HUES6 (cell line): ENCODE measurements at regions not wholly inside any gene's neighbourhood (a gene's known extent, or its start where the extent isn't known, plus 50 kb on each side); places are given as distances from the start of the nearest gene placed in this dataset.

Experiments used
- H3K27ac ChIP-seq: 2 replicates; pipeline ENCODE4 v1.7.0; 2013; ENCODE audit warnings: low read depth, mild to moderate bottlenecking, low read length, inconsistent platforms
- H3K27me3 ChIP-seq: 2 replicates; pipeline ENCODE4 v1.6.1; 2013; ENCODE audit warnings: low read length; ENCODE audit not compliant: control insufficient read depth, insufficient read depth
- H3K36me3 ChIP-seq: 2 replicates; pipeline ENCODE4 v1.6.1; 2013; ENCODE audit warnings: low read length; ENCODE audit not compliant: control insufficient read depth, insufficient read depth
- H3K4me1 ChIP-seq: 2 replicates; pipeline ENCODE4 v1.6.1; 2013; ENCODE audit warnings: low read length; ENCODE audit not compliant: control insufficient read depth, insufficient read depth
- H3K4me3 ChIP-seq: 2 replicates; pipeline ENCODE4 v1.5.1; 2013; ENCODE audit warnings: low read depth, low read length
- H3K9ac ChIP-seq: one replicate; pipeline ENCODE4 v1.6.1; 2013; ENCODE audit warnings: mild to moderate bottlenecking, low read length
- H3K9me3 ChIP-seq: 2 replicates; pipeline ENCODE4 v1.6.1; 2013; ENCODE audit warnings: low read depth, low read length; ENCODE audit not compliant: control insufficient read depth, insufficient read depth

DNA sequence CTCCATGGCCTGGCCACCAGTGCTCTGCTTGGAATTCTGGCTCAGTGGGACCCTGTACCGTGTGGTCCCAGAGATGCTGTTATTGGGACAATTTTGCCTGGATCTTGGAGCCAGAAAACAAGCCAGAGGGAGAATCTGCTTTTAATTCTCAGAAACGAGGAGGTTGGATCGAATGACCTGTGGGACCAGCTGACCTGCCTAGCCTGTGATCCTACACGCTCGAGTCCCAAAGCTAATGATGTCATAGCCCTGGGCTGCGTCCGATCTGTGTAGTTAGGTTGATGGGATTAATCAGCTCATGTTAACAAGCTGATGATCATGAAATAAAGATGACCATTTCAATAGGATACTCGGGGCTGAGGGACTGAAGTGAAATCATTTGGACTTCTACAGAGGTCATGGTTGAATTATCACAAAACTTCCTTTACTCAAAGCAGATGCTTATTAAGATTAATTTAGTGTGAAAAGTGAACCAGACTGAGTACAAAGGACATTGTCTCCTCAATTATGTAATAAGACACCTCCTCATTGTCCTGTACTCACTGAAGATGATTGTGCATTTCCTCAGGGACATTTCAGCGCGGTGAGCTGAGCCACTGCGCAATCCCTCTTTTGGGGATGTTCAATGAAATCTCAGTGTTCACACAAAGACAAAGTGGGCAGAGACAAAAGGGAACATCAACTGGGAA lies 51.9 kb upstream of the STX18 start:
- no peak overlapping the region for H3K4me3 ChIP-seq
- peaks cover 35% of the 10 kb centered on the region for H3K9me3 ChIP-seq
- no peaks in the 10 kb centered on the region for H3K27me3 ChIP-seq
- peaks cover 21% of the 10 kb centered on the region for H3K36me3 ChIP-seq
- H3K27ac ChIP-seq, result no peak overlapping the region
- peaks cover 6% of the 10 kb centered on the region; the same call in 1 of the 2 replicates for H3K4me1 ChIP-seq
- no peak overlapping the region for H3K9ac ChIP-seq

DNA sequence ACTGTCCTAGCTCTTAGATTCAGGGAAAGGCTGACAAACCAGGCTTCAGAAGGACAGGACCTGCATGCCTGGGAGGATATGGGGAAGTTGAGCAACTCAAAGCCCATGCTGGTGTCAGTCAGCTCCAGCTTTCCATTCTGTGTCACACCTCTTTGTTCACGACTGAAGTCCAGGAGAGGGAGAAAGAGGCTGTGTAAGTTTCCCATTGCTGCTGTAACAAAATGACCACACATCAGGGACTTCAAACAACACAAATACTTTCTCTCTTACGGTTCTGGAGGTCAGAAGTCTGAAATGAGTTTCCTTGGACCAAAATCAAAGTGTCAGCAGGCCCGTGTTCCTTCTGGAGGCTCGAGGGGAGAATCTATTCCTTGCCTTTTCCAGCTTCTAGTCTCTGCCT lies 50.6 kb upstream of the STX18 start:
- H3K27ac ChIP-seq, result no peak overlapping the region
- H3K9ac ChIP-seq, result no peak overlapping the region
- no peaks in the 10 kb centered on the region for H3K27me3 ChIP-seq
- no peak overlapping the region for H3K4me3 ChIP-seq
- H3K9me3 ChIP-seq, result peaks cover 35% of the 10 kb centered on the region
- peaks cover 6% of the 10 kb centered on the region; the same call in 1 of the 2 replicates for H3K4me1 ChIP-seq
- peaks cover 21% of the 10 kb centered on the region for H3K36me3 ChIP-seq
